WERI-Rb-1 (cell line): ENCODE measurements at regions not wholly inside any gene's neighbourhood (a gene's known extent, or its start where the extent isn't known, plus 50 kb on each side); places are given as distances from the start of the nearest gene placed in this dataset.

Experiments
- DNase-seq: peaks from one replicate; pipeline ENCODE4 v3.0.0-alpha.2; 2020
- H3K27ac ChIP-seq: fragments of 250-450 bp; sonication (Bioruptor Pico); 2 replicates; pipeline ENCODE4 v1.5.1; 2020; ENCODE audit warnings: mild to moderate bottlenecking, moderate library complexity
- H3K27me3 ChIP-seq: fragments of 250-450 bp; sonication (Bioruptor Pico); 2 replicates; pipeline ENCODE4 v1.5.1; 2021; ENCODE audit warnings: mild to moderate bottlenecking, low read depth, moderate library complexity; ENCODE audit not compliant: insufficient read depth, severe bottlenecking
- H3K36me3 ChIP-seq: fragments of 250-450 bp; sonication (Bioruptor Pico); 2 replicates; pipeline ENCODE4 v1.5.1; 2020; ENCODE audit warnings: mild to moderate bottlenecking, moderate library complexity
- H3K4me3 ChIP-seq: 2 replicates; pipeline ENCODE4 v1.5.1; 2011; ENCODE audit warnings: low read depth, mild to moderate bottlenecking, control low read depth, low read length
- H3K9me3 ChIP-seq: fragments of 250-450 bp; sonication (Bioruptor Pico); 2 replicates; pipeline ENCODE4 v1.5.1; 2021; ENCODE audit warnings: mild to moderate bottlenecking, moderate library complexity; ENCODE audit not compliant: severe bottlenecking
- TF ChIP-seq, protein P1 (sequence below): IDR thresholded peaks from 2 replicates; pipeline ENCODE4 v1.5.1; 2011; ENCODE audit warnings: low read depth, mild to moderate bottlenecking, control low read depth, inconsistent platforms, low read length

GRCh38 chr12:24500421-24500820 lies 448.5 kb downstream of the BCAT1 start:
- Histone ChIP-seq H3K27ac (no peak overlapping the region), H3K9me3 (no peaks in the 10 kb centered on the region), H3K27me3 (no peaks in the 10 kb centered on the region), H3K4me3 (no peak overlapping the region), H3K36me3 (no peaks in the 10 kb centered on the region)
- DNase-seq, result no peak
- TF ChIP-seq, protein P1, sequence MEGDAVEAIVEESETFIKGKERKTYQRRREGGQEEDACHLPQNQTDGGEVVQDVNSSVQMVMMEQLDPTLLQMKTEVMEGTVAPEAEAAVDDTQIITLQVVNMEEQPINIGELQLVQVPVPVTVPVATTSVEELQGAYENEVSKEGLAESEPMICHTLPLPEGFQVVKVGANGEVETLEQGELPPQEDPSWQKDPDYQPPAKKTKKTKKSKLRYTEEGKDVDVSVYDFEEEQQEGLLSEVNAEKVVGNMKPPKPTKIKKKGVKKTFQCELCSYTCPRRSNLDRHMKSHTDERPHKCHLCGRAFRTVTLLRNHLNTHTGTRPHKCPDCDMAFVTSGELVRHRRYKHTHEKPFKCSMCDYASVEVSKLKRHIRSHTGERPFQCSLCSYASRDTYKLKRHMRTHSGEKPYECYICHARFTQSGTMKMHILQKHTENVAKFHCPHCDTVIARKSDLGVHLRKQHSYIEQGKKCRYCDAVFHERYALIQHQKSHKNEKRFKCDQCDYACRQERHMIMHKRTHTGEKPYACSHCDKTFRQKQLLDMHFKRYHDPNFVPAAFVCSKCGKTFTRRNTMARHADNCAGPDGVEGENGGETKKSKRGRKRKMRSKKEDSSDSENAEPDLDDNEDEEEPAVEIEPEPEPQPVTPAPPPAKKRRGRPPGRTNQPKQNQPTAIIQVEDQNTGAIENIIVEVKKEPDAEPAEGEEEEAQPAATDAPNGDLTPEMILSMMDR, result no peak

DNA sequence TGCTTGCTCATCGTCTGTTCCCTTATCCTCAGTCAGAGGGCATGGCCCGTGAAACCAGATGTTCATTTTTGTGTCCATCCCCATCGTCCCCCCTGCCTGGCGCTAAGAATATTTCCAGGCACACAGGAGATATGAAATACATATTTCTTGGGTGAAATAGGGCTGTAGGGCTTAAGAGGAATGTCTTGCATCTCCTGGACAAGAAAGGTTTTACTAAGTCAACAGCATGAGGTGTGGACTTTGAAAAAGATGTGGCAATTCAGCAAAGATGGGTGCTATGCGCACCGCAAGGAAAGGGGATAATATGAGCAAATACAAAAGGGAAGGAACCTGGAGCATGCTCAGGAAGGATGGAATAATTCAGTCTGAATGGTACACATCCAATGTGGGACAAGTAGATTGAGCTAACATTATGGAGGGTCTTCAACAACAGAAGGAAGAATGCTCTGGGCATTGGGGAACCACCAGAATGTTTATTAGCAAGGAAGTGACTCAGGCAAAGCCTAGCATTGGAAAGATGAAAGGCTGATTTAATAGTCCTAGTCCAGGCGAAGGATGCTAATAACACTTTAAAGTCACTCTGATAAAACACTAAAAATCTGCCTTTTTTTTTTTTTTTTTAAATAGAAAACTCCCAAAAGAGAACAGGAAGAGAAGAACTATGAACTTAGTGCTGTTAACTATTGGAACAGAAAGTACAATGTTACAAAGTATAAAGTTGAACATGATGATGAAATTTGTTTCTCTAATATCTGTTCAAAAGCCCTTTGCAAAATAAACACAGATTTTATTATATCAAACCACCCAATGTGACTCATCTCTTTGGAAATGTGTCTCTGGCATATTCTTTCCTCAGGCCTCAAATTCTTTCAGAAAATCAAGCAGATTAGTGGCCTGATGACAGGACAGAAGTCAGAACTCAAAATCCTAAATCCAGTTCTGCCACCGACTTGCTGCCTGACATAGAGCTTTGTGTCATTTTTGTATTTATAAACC lies 449.5 kb downstream of the BCAT1 start:
- Histone ChIP-seq H3K27me3 (no peaks in the 10 kb centered on the region), H3K4me3 (no peak overlapping the region), H3K27ac (no peak overlapping the region), H3K36me3 (no peaks in the 10 kb centered on the region), H3K9me3 (no peaks in the 10 kb centered on the region)
- TF ChIP-seq, protein P1, result no peak
- DNase-seq, result no peak

- Histone ChIP-seq H3K27ac (no peak overlapping the region), H3K36me3 (no peaks in the 10 kb centered on the region), H3K9me3 (no peaks in the 10 kb centered on the region), H3K4me3 (no peak overlapping the region), H3K27me3 (no peaks in the 10 kb centered on the region)
- TF ChIP-seq, protein P1, result no peak
- DNase-seq, result no peak
Observed at GRCh38 chr12:24496755-24497154, 452.1 kb downstream of the BCAT1 start.

- no peaks in the 10 kb centered on the region for H3K27me3 ChIP-seq
- H3K4me3 ChIP-seq, result no peak overlapping the region
- TF ChIP-seq, protein P1, result no peak
- no peak overlapping the region for H3K27ac ChIP-seq
- no peak for DNase-seq
- H3K9me3 ChIP-seq, result no peaks in the 10 kb centered on the region
- H3K36me3 ChIP-seq, result no peaks in the 10 kb centered on the region
Observed at GRCh38 chr12:24494401-24494800, 454.5 kb downstream of the BCAT1 start.

DNA sequence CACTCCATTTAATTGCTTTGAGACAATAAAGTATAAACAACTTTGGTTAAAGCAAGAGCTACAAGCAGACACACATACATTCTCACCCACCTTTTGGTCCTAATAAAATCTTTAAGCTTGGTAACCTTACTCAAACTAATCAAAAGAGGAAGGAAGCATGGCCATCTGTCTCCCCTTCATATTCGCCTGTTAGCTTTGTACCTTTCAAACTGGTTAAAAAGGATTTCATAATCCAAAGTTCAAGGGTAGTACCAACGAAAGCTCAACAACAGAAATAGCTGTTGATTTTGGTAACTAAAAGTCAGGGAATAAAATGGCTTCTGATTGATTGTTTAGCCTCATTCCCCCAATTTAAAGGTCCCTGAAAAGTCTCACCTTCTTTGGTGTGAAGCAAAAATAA lies 456.9 kb downstream of the BCAT1 start:
- Histone ChIP-seq H3K27me3 (no peaks in the 10 kb centered on the region), H3K27ac (no peak overlapping the region), H3K4me3 (no peak overlapping the region), H3K9me3 (no peaks in the 10 kb centered on the region), H3K36me3 (no peaks in the 10 kb centered on the region)
- TF ChIP-seq, protein P1, result no peak
- no peak for DNase-seq
